Astrocyte of the spinal cord (primary cell): ENCODE measurements at regions not wholly inside any gene's neighbourhood (a gene's known extent, or its start where the extent isn't known, plus 50 kb on each side); places are given as distances from the start of the nearest gene placed in this dataset.

Source experiments
- DNase-seq: peaks from one replicate; pipeline ENCODE4 v3.0.0; 2011; ENCODE audit warnings: low read depth, low spot score
- H3K4me3 ChIP-seq: 2 replicates; pipeline ENCODE4 v1.5.1; 2011; ENCODE audit warnings: low read depth, mild to moderate bottlenecking, low read length, moderate library complexity
- in situ Hi-C: cut with HindIII; loops from 2 replicates; pipeline ENCODE4 v1.10.0; 2017; ENCODE audit warnings: low sequenced_read_pairs
- TF ChIP-seq, protein P1 (sequence below): IDR thresholded peaks from 2 replicates; pipeline ENCODE4 v1.5.1; 2012; ENCODE audit warnings: low read depth, mild to moderate bottlenecking, low read length, inconsistent platforms

- no peak overlapping the region for H3K4me3 ChIP-seq
- no peak for DNase-seq
- TF ChIP-seq, protein P1, sequence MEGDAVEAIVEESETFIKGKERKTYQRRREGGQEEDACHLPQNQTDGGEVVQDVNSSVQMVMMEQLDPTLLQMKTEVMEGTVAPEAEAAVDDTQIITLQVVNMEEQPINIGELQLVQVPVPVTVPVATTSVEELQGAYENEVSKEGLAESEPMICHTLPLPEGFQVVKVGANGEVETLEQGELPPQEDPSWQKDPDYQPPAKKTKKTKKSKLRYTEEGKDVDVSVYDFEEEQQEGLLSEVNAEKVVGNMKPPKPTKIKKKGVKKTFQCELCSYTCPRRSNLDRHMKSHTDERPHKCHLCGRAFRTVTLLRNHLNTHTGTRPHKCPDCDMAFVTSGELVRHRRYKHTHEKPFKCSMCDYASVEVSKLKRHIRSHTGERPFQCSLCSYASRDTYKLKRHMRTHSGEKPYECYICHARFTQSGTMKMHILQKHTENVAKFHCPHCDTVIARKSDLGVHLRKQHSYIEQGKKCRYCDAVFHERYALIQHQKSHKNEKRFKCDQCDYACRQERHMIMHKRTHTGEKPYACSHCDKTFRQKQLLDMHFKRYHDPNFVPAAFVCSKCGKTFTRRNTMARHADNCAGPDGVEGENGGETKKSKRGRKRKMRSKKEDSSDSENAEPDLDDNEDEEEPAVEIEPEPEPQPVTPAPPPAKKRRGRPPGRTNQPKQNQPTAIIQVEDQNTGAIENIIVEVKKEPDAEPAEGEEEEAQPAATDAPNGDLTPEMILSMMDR = no peak
- in situ Hi-C loops = no loop called here
Observed at GRCh38 chr6:139485742-139486475, 111.5 kb upstream of the CITED2 start.

- TF ChIP-seq, protein P1 = no peak
- no peak overlapping the region for H3K4me3 ChIP-seq
- DNase-seq = no peak
- in situ Hi-C loops = no loop called here
Observed at GRCh38 chr6:139485185-139485584, 110.7 kb upstream of the CITED2 start.

DNA sequence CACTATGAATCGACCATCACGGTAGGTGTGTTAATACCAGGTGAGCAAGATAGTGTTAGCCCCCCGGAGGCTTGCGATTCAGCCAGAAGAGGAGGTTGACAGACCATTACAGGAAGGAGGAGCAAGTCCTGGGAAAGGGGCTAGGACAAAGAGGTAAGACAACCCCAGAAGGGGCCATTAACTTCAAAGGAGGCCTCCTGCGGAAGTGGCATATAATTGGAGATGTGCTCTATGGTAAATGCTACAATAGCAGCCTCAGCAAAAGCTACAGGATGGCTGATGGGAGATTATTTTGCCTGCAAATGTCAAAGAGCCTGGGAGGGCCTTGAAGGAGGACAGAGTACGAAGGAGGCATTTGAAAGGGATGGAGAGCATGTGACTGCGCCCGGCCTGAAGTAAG is 108.6 kb upstream of the CITED2 start:
- no peak for DNase-seq
- no peak overlapping the region for H3K4me3 ChIP-seq
- in situ Hi-C loops = no loop called here
- TF ChIP-seq, protein P1 = no peak

GRCh38 chr6:139482287-139482686 is 107.8 kb upstream of the CITED2 start:
- DNase-seq = no peak
- in situ Hi-C loops = no loop called here
- H3K4me3 ChIP-seq = no peak overlapping the region
- TF ChIP-seq, protein P1 = no peak

GRCh38 chr6:139480356-139481165 is 106.1 kb upstream of the CITED2 start:
- no peak overlapping the region for H3K4me3 ChIP-seq
- in situ Hi-C loops = no loop called here
- DNase-seq = no peak
- TF ChIP-seq, protein P1 = no peak

DNA sequence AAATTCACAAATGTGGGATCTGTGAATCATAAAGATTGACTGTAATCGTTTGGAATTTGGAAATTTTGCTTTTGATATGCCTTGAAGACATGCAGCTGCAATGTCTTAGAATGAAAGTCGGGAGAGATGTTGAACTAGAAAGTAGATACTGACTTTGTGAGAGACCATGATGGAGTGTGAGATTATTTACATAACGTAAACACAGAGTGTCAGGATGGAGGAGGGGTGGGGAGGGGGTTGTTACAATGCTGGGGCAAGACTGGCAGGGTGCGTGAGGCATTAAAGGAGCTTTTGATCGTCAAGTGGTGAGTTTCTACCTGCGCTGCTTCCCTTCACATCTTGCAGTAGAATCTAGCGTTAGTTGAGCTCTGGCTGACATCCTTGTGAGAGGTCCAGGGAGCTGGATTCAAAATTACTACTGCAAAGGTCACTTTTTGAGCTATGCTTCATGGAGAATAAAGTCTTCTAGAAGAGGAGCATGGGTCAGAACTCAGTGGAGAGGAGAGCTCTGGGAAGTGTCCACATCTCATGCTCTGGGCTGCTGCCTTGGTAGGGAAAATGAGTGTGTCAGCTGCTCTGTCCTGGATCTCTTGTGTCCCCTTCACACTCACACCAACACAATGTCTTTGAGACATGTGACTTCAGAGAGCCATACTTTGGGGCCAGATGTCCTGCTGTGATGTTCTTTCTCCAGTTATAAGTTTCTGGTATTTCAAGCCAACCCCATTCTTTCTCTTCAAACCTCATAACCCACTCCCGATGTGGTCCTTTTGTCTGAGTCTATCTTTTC is 105.2 kb upstream of the CITED2 start:
- DNase-seq = no peak
- H3K4me3 ChIP-seq = no peak overlapping the region
- TF ChIP-seq, protein P1 = no peak
- in situ Hi-C loops = no loop called here
